DND-41 (cell line): ENCODE measurements at regions not wholly inside any gene's neighbourhood (a gene's known extent, or its start where the extent isn't known, plus 50 kb on each side); places are given as distances from the start of the nearest gene placed in this dataset.

Source experiments
- ATAC-seq: fragments of 200-7000 bp; cut with Tn5 transposase; 3 replicates; pipeline ENCODE4 v1.9.1; 2021; ENCODE audit warnings: low read depth; ENCODE audit not compliant: insufficient read depth
- DNase-seq: peaks from one replicate; pipeline ENCODE4 v3.0.0-alpha.2; 2020
- H2AFZ ChIP-seq: 2 replicates; pipeline ENCODE4 v1.6.0; 2012; ENCODE audit warnings: low read depth, low read length
- H3K27ac ChIP-seq: 2 replicates; pipeline ENCODE4 v1.5.1; 2012; ENCODE audit warnings: low read length, inconsistent platforms
- H3K27me3 ChIP-seq: fragments of 200-600 bp; sonication (generic); 2 replicates; pipeline ENCODE4 v1.6.0; 2012; ENCODE audit warnings: low read length, mild to moderate bottlenecking, inconsistent platforms; ENCODE audit not compliant: insufficient read depth, poor library complexity
- H3K36me3 ChIP-seq: 2 replicates; pipeline ENCODE4 v1.5.1; 2012; ENCODE audit warnings: low read length, inconsistent platforms; ENCODE audit not compliant: insufficient read depth
- H3K4me1 ChIP-seq: 2 replicates; pipeline ENCODE4 v1.5.1; 2012; ENCODE audit warnings: mild to moderate bottlenecking, low read length; ENCODE audit not compliant: insufficient read depth
- H3K4me2 ChIP-seq: 2 replicates; pipeline ENCODE4 v1.6.0; 2012; ENCODE audit warnings: mild to moderate bottlenecking, moderate library complexity, low read length, inconsistent platforms; ENCODE audit not compliant: insufficient read depth
- H3K4me3 ChIP-seq, 2 experiments: fragments of 200-600 bp in 1 of 2; shearing (Covaris generic) in 1 of 2; 2 replicates each; pipeline ENCODE4 v1.5.1; 2012 to 2016; ENCODE audit warnings: inconsistent platforms in 2 of 2, low read length in 2 of 2, mild to moderate bottlenecking in 2 of 2, low read depth in 1 of 2, moderate library complexity in 1 of 2
- H3K79me2 ChIP-seq: 2 replicates; pipeline ENCODE4 v1.6.0; 2012; ENCODE audit warnings: low read length, inconsistent platforms; ENCODE audit not compliant: insufficient read depth
- H3K9ac ChIP-seq: 2 replicates; pipeline ENCODE4 v1.6.0; 2012; ENCODE audit warnings: low read depth, mild to moderate bottlenecking, inconsistent platforms, low read length, moderate library complexity
- H3K9me3 ChIP-seq: 2 replicates; pipeline ENCODE4 v1.5.1; 2012; ENCODE audit warnings: low read length, moderate library complexity, mild to moderate bottlenecking, inconsistent platforms; ENCODE audit not compliant: insufficient read depth, severe bottlenecking
- H4K20me1 ChIP-seq: 2 replicates; pipeline ENCODE4 v1.6.0; 2012; ENCODE audit warnings: low read length; ENCODE audit not compliant: insufficient read depth
- EZH2 ChIP-seq: IDR thresholded peaks from 3 replicates; pipeline ENCODE4 v1.6.1; 2012; ENCODE audit warnings: borderline replicate concordance, low read depth, mild to moderate bottlenecking, moderate library complexity, low read length, inconsistent platforms; ENCODE audit not compliant: severe bottlenecking
- TF ChIP-seq, protein P1 (sequence below): IDR thresholded peaks from 2 replicates; pipeline ENCODE4 v1.5.1; 2012; ENCODE audit warnings: borderline replicate concordance, low read length, moderate library complexity, mild to moderate bottlenecking; ENCODE audit not compliant: poor library complexity, severe bottlenecking; ENCODE audit errors: extremely low read depth

DNA sequence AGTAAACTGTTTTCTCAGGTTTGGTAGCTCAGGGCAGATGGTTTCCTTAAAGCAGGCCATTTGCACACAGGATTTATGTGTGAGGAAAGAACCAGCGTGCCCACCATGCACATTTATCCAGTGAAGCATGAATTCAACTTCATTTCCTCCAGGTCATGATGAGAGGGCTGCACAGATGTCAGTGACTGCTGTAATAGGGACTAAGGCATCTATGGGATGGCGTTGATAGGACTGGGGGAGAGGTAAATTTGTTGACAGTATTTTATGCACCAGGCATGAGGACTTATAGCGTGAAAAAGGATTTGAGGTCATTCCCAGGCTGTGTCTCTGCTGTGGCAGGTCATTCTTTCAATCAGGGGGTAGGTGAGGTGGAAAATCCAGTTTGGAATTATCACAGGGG lies 302.9 kb downstream of the XPNPEP1 start:
- no peak for DNase-seq
- Histone ChIP-seq H3K9me3 (no peaks in the 10 kb centered on the region), H3K4me1 (no peaks in the 10 kb centered on the region), H3K4me2 (no peak overlapping the region), H4K20me1 (no peaks in the 10 kb centered on the region), H3K79me2 (no peaks in the 10 kb centered on the region), H3K36me3 (no peaks in the 10 kb centered on the region), H3K27me3 (no peaks in the 10 kb centered on the region), H3K4me3 (no peak overlapping the region), H2AFZ (no peak overlapping the region), H3K27ac (no peak overlapping the region), H3K9ac (no peak overlapping the region)
- ATAC-seq: no peak
- TF ChIP-seq, protein P1, sequence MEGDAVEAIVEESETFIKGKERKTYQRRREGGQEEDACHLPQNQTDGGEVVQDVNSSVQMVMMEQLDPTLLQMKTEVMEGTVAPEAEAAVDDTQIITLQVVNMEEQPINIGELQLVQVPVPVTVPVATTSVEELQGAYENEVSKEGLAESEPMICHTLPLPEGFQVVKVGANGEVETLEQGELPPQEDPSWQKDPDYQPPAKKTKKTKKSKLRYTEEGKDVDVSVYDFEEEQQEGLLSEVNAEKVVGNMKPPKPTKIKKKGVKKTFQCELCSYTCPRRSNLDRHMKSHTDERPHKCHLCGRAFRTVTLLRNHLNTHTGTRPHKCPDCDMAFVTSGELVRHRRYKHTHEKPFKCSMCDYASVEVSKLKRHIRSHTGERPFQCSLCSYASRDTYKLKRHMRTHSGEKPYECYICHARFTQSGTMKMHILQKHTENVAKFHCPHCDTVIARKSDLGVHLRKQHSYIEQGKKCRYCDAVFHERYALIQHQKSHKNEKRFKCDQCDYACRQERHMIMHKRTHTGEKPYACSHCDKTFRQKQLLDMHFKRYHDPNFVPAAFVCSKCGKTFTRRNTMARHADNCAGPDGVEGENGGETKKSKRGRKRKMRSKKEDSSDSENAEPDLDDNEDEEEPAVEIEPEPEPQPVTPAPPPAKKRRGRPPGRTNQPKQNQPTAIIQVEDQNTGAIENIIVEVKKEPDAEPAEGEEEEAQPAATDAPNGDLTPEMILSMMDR: no peak
- no peak for TF ChIP-seq EZH2

DNA sequence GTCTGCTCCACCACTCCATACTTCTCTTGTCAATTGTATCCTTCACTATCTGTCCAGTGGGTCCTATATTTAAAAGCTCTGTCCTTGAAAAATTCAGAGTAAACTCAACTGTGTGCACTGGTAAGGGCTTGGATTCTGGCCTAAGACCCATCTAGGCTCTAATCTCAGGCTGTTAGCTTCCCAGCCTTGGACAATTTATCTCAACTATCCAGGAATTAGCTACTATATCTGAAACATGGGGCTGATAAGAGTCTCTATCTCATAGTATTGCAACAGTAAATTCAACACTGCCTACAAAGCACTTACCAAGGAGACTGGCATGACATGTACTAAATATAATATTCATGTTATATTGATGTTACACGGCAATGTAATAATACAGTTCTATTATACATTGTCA lies 303.4 kb downstream of the XPNPEP1 start:
- no peak overlapping the region for H3K9ac ChIP-seq
- no peak overlapping the region for H2AFZ ChIP-seq
- H3K4me3 ChIP-seq: no peak overlapping the region
- no peak overlapping the region for H3K27ac ChIP-seq
- H4K20me1 ChIP-seq: no peaks in the 10 kb centered on the region
- no peaks in the 10 kb centered on the region for H3K27me3 ChIP-seq
- H3K9me3 ChIP-seq: no peaks in the 10 kb centered on the region
- no peak overlapping the region for H3K4me2 ChIP-seq
- ATAC-seq (no peak), DNase-seq (no peak)
- no peaks in the 10 kb centered on the region for H3K4me1 ChIP-seq
- no peaks in the 10 kb centered on the region for H3K36me3 ChIP-seq
- TF ChIP-seq, protein P1: no peak
- no peak for TF ChIP-seq EZH2
- H3K79me2 ChIP-seq: no peaks in the 10 kb centered on the region

DNA sequence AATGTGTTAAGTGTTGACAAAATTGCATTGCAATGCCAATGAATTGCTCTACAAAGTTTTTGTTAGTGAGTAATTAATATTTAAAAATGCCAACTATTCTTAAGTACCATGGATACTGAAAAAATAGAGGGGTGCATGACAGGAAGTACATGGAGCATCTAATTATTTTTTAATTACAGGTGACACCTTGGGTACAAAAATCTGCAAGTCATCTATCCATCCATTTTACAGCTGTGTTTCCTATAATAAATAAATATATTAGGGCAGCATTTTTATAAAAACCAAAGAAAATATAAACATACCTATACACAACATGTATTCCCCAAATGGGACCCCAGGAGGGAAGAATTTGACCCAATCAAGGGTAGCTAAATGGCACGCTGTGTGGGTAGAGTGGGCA lies 304.6 kb downstream of the XPNPEP1 start:
- Histone ChIP-seq H3K27ac (no peak overlapping the region), H3K9me3 (no peaks in the 10 kb centered on the region), H3K4me2 (no peak overlapping the region), H3K4me3 (no peak overlapping the region), H4K20me1 (no peaks in the 10 kb centered on the region), H3K79me2 (no peaks in the 10 kb centered on the region), H3K27me3 (no peaks in the 10 kb centered on the region), H3K4me1 (no peaks in the 10 kb centered on the region), H3K36me3 (no peaks in the 10 kb centered on the region), H2AFZ (no peak overlapping the region), H3K9ac (no peak overlapping the region)
- TF ChIP-seq EZH2: no peak
- TF ChIP-seq, protein P1: no peak
- no peak for DNase-seq
- ATAC-seq: no peak

DNA sequence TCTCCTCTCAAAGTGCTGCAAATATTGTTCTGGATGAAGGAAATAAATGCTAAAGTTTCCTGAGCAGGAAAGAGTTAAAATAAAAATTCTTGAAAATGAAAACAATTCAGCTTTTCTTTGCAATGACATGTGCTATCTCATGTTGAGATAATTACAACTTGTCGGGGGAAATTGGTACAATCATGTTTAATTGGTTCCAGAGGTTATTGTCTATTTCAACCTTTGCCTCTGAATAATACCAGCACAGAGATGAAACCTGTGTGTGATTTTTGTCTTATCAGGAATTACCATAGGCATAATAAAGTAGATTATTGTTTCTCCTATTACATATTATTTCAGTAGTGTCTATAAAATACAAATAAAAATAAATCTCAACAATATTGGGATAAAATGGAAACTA lies 305.0 kb downstream of the XPNPEP1 start:
- ATAC-seq: no peak
- H3K9ac ChIP-seq: no peak overlapping the region
- no peaks in the 10 kb centered on the region for H3K79me2 ChIP-seq

More for the DNA sequence above, 305.0 kb downstream of the XPNPEP1 start:
- no peaks in the 10 kb centered on the region for H3K36me3 ChIP-seq
- no peaks in the 10 kb centered on the region for H3K9me3 ChIP-seq
- no peak overlapping the region for H3K4me2 ChIP-seq
- no peak for DNase-seq
- TF ChIP-seq, protein P1: no peak
- TF ChIP-seq EZH2: no peak
- no peaks in the 10 kb centered on the region for H3K4me1 ChIP-seq
- no peak overlapping the region for H3K27ac ChIP-seq
- H2AFZ ChIP-seq: no peak overlapping the region
- no peaks in the 10 kb centered on the region for H3K27me3 ChIP-seq
- no peak overlapping the region for H3K4me3 ChIP-seq
- no peaks in the 10 kb centered on the region for H4K20me1 ChIP-seq
